ENCODE measurements at regions not wholly inside any gene's neighbourhood (a gene's known extent, or its start where the extent isn't known, plus 50 kb on each side); places are given as distances from the start of the nearest gene placed in this dataset.

GRCh38 chr12:18922851-18923250 lies 184.9 kb downstream of the CAPZA3 start:
- no peak for ATAC-seq
- H3K9ac ChIP-seq (ENCODE audit: control insufficient read depth, insufficient read depth, low read length) = no peak overlapping the region
- WGBS (ENCODE audit: insufficient coverage, insufficient replicate concordance, low lambda C conversion rate, missing lambda C conversion rate) = 11% methylated on average over 4 of the region's 4 CpGs
- H3K4me1 ChIP-seq (ENCODE audit: control insufficient read depth, insufficient read depth, low read length) = no peaks in the 10 kb centered on the region
- no peak overlapping the region for H2AFZ ChIP-seq (ENCODE audit: control insufficient read depth, low read depth, low read length)
- no peak for DNase-seq (ENCODE audit: low read depth, low spot score)
- no peaks in the 10 kb centered on the region for H3K27me3 ChIP-seq (replicated peaks in 1 of 2; ENCODE audit: control insufficient read depth in 2 of 2, insufficient read depth in 2 of 2, low read length in 1 of 2)
- ChIA-PET POLR2A (no interaction called here), RAD21 (ENCODE audit: unreplicated experiment) (no interaction called here), SMC1A (ENCODE audit: uncharacterized antibody, unreplicated experiment) (no interaction called here), CTCF (interaction anchor here (0.6 kb wide), 1 partner anchor 105 kb away, joined by 3 read pairs; no protein-coding TSS in a partner anchor)
- H4K20me1 ChIP-seq (ENCODE audit: control insufficient read depth, insufficient read depth) = no peaks in the 10 kb centered on the region
- TF ChIP-seq ZNF207 (IDR thresholded peaks at IDR 0.05; ENCODE audit: borderline replicate concordance) (no peak), BHLHE40 (IDR thresholded peaks at IDR 0.05; ENCODE audit: borderline replicate concordance in 1 of 2, low read depth in 2 of 2, low read length in 1 of 2) (no peak), MTA3 (IDR thresholded peaks at IDR 0.05; ENCODE audit: borderline replicate concordance, low read length) (no peak), IRF5 (IDR thresholded peaks at IDR 0.05; ENCODE audit: borderline replicate concordance) (no peak), ESRRA (IDR thresholded peaks at IDR 0.05; ENCODE audit: low read length) (no peak), JUND (IDR thresholded peaks at IDR 0.05; ENCODE audit: low read depth, low read length) (no peak), NFXL1 (IDR thresholded peaks at IDR 0.05; ENCODE audit: borderline replicate concordance) (no peak), SRF (IDR thresholded peaks at IDR 0.05; ENCODE audit: low read depth in 2 of 2, low read length in 2 of 2) (no peak), TBL1XR1 (IDR thresholded peaks at IDR 0.05; ENCODE audit: low read depth, low read length) (no peak), IRF3 (IDR thresholded peaks at IDR 0.05) (no peak), ASH2L (IDR thresholded peaks at IDR 0.05; ENCODE audit: borderline replicate concordance, low read depth) (no peak), MXI1 (IDR thresholded peaks at IDR 0.05; ENCODE audit: low read depth, low read length) (no peak), HSF1 (IDR thresholded peaks at IDR 0.05; ENCODE audit: low read depth, low read length) (no peak)
- H3K36me3 ChIP-seq (ENCODE audit: control insufficient read depth in 2 of 2, insufficient read depth in 2 of 2, low read length in 1 of 2) = no peaks in the 10 kb centered on the region
- no peaks in the 10 kb centered on the region for H3K9me3 ChIP-seq (replicated peaks; ENCODE audit: control insufficient read depth, insufficient read depth, low read length)
- no TSS peak for BruUV-seq (replicated peaks)
- H3K4me2 ChIP-seq (ENCODE audit: control insufficient read depth, insufficient read depth) = no peak overlapping the region
- no peak overlapping the region for H3K27ac ChIP-seq (ENCODE audit: control insufficient read depth, insufficient read depth)
- H3K4me3 ChIP-seq = no peak overlapping the region
- H3K79me2 ChIP-seq (ENCODE audit: control insufficient read depth, insufficient read depth, low read length) = no peaks in the 10 kb centered on the region
- in situ Hi-C loops (cut with MboI) (no loop called here), intact Hi-C loops (cut with micrococcal nuclease; ENCODE audit: unreplicated experiment) (no loop called here)
- FAIRE-seq = no peak

Data from GM12878 (cell line).